H9 (cell line): ENCODE measurements at regions not wholly inside any gene's neighbourhood (a gene's known extent, or its start where the extent isn't known, plus 50 kb on each side); places are given as distances from the start of the nearest gene placed in this dataset.

Source experiments
- DNase-seq: peaks from one replicate; pipeline ENCODE4 v3.0.0-alpha.2; 2017
- H2AFZ ChIP-seq: one replicate; pipeline ENCODE4 v1.6.1; 2013; ENCODE audit warnings: mild to moderate bottlenecking, low read length, control low read depth, moderate library complexity
- H2AK5ac ChIP-seq: 2 replicates; pipeline ENCODE4 v1.6.1; 2013; ENCODE audit warnings: low read length, control low read depth, mixed read lengths; ENCODE audit not compliant: insufficient read length
- H2BK120ac ChIP-seq: one replicate; pipeline ENCODE4 v1.6.1; 2013; ENCODE audit warnings: low read depth, mild to moderate bottlenecking, low read length, control low read depth, inconsistent platforms; ENCODE audit not compliant: poor library complexity, severe bottlenecking
- H2BK12ac ChIP-seq: 2 replicates; pipeline ENCODE4 v1.6.1; 2013; ENCODE audit warnings: low read length, control low read depth, mixed read lengths, low read depth; ENCODE audit not compliant: insufficient read length
- H2BK15ac ChIP-seq: 2 replicates; pipeline ENCODE4 v1.6.1; 2013; ENCODE audit warnings: low read depth, low read length, control low read depth
- H2BK20ac ChIP-seq: one replicate; pipeline ENCODE4 v1.6.1; 2013; ENCODE audit warnings: low read depth, mild to moderate bottlenecking, low read length, control low read depth, inconsistent platforms; ENCODE audit not compliant: poor library complexity, severe bottlenecking
- H2BK5ac ChIP-seq: 2 replicates; pipeline ENCODE4 v1.6.1; 2013; ENCODE audit warnings: low read length, control low read depth, mixed read lengths; ENCODE audit not compliant: insufficient read length
- H3K14ac ChIP-seq: 2 replicates; pipeline ENCODE4 v1.6.1; 2013; ENCODE audit warnings: low read length, control low read depth; ENCODE audit not compliant: insufficient read depth
- H3K18ac ChIP-seq: 2 replicates; pipeline ENCODE4 v1.6.1; 2013; ENCODE audit warnings: low read depth, mild to moderate bottlenecking, mixed read lengths, low read length, control low read depth; ENCODE audit not compliant: insufficient read length
- H3K23ac ChIP-seq: 2 replicates; pipeline ENCODE4 v1.6.1; 2013; ENCODE audit warnings: low read length, control low read depth, mixed read lengths, low read depth; ENCODE audit not compliant: insufficient read length
- H3K23me2 ChIP-seq: 2 replicates; pipeline ENCODE4 v1.6.1; 2013; ENCODE audit warnings: low read depth, mild to moderate bottlenecking, mixed read lengths, low read length, control low read depth; ENCODE audit not compliant: insufficient read length, poor library complexity, severe bottlenecking
- H3K27ac ChIP-seq: 2 replicates; pipeline ENCODE4 v1.5.1; 2013; ENCODE audit warnings: low read length, control low read depth, mixed read lengths, low read depth; ENCODE audit not compliant: insufficient read length
- H3K27me3 ChIP-seq: 2 replicates; pipeline ENCODE4 v1.6.1; 2013; ENCODE audit warnings: low read length, control low read depth, inconsistent platforms; ENCODE audit not compliant: insufficient read depth
- H3K4ac ChIP-seq: 2 replicates; pipeline ENCODE4 v1.6.1; 2013; ENCODE audit warnings: low read depth, mild to moderate bottlenecking, control low read depth, inconsistent platforms, low read length, moderate library complexity
- H3K4me1 ChIP-seq: 2 replicates; pipeline ENCODE4 v1.6.1; 2013; ENCODE audit warnings: low read length, control low read depth, inconsistent platforms; ENCODE audit not compliant: insufficient read depth
- H3K4me2 ChIP-seq: 2 replicates; pipeline ENCODE4 v1.6.1; 2013; ENCODE audit warnings: low read length, control low read depth, mixed read lengths; ENCODE audit not compliant: insufficient read length, insufficient read depth
- H3K56ac ChIP-seq: 2 replicates; pipeline ENCODE4 v1.6.1; 2013; ENCODE audit warnings: low read depth, mild to moderate bottlenecking, mixed read lengths, low read length, control low read depth; ENCODE audit not compliant: insufficient read length
- H3K79me1 ChIP-seq: 2 replicates; pipeline ENCODE4 v1.6.1; 2013; ENCODE audit warnings: low read depth, mild to moderate bottlenecking, moderate library complexity, low read length, control low read depth, inconsistent platforms; ENCODE audit not compliant: insufficient read depth, poor library complexity, severe bottlenecking
- H3K79me2 ChIP-seq: 2 replicates; pipeline ENCODE4 v1.6.1; 2013; ENCODE audit warnings: low read length, control low read depth, inconsistent platforms; ENCODE audit not compliant: insufficient read depth
- H3K9ac ChIP-seq: 2 replicates; pipeline ENCODE4 v1.6.1; 2013; ENCODE audit warnings: low read length, control low read depth, mixed read lengths; ENCODE audit not compliant: insufficient read length; ENCODE audit errors: extremely low read depth
- H3K9me3 ChIP-seq: one replicate; pipeline ENCODE4 v1.6.1; 2013; ENCODE audit warnings: low read depth, low read length, inconsistent platforms; ENCODE audit not compliant: control insufficient read depth
- H3T11ph ChIP-seq: one replicate; pipeline ENCODE4 v1.6.1; 2013; ENCODE audit warnings: mild to moderate bottlenecking, low read length, control low read depth, inconsistent platforms
- H4K20me1 ChIP-seq: one replicate; pipeline ENCODE4 v1.6.1; 2013; ENCODE audit not compliant: control insufficient read depth, insufficient read length, insufficient read depth
- H4K5ac ChIP-seq: 2 replicates; pipeline ENCODE4 v1.6.1; 2013; ENCODE audit warnings: low read depth, mild to moderate bottlenecking, mixed read lengths, low read length, control low read depth; ENCODE audit not compliant: insufficient read length
- H4K8ac ChIP-seq: replicated peaks from 2 replicates; pipeline ENCODE4 v1.6.1; 2013; ENCODE audit warnings: low read length, control low read depth, mixed read lengths, low read depth; ENCODE audit not compliant: insufficient read length
- H4K91ac ChIP-seq: 2 replicates; pipeline ENCODE4 v1.6.1; 2013; ENCODE audit warnings: low read depth, mild to moderate bottlenecking, moderate library complexity, mixed read lengths, low read length, control low read depth; ENCODE audit not compliant: insufficient read length
- H3K27ac Mint-ChIP-seq, 3 experiments: 2 replicates in 2 of 3; 3 replicates in 1 of 3; pipeline ENCODE4 v1.8.0; 2020 to 2021; ENCODE audit warnings: mixed read lengths in 3 of 3, mild to moderate bottlenecking in 1 of 3, moderate library complexity in 1 of 3
- H3K27me3 Mint-ChIP-seq: 2 replicates; pipeline ENCODE4 v1.8.0; 2021; ENCODE audit warnings: low read depth, mild to moderate bottlenecking, moderate library complexity, mixed read lengths
- H3K36me3 Mint-ChIP-seq, 3 experiments: 2 replicates in 2 of 3; 3 replicates in 1 of 3; pipeline ENCODE4 v1.8.0; 2020 to 2021; ENCODE audit warnings: low read depth in 3 of 3, mixed read lengths in 3 of 3; ENCODE audit not compliant: insufficient read depth in 1 of 3
- H3K4me1 Mint-ChIP-seq, 2 experiments: 2 replicates each; pipeline ENCODE4 v1.8.0; 2020; ENCODE audit warnings: mixed read lengths in 2 of 2
- H3K4me3 Mint-ChIP-seq, 2 experiments: 2 replicates in 1 of 2; 3 replicates in 1 of 2; pipeline ENCODE4 v1.8.0; 2020 to 2021; ENCODE audit warnings: mild to moderate bottlenecking in 2 of 2, mixed read lengths in 2 of 2, moderate library complexity in 1 of 2
- H3K9me3 Mint-ChIP-seq, 2 experiments: 2 replicates in 1 of 2; 3 replicates in 1 of 2; pipeline ENCODE4 v1.8.0; 2020; ENCODE audit warnings: mild to moderate bottlenecking in 2 of 2, mixed read lengths in 2 of 2, moderate library complexity in 1 of 2
- CTCF ChIP-seq: fragments of 200-600 bp; sonication (generic); conservative IDR thresholded peaks from 3 replicates; pipeline ENCODE4 v1.8.0; 2021; ENCODE audit warnings: antibody characterized with exemption, mild to moderate bottlenecking
- WGBS: extraction: QIAGEN DNeasy Blood & Tissue Kit; methylation state at CpG from one replicate; pipeline ENCODE4 v1.1.7; 2013; ENCODE audit warnings: missing lambda C conversion rate, low lambda C conversion rate, mixed read lengths; ENCODE audit not compliant: insufficient read length; ENCODE audit errors: extremely low coverage; 5-methylcytosine and 5-hydroxymethylcytosine counted together

GRCh38 chr5:53777864-53778618, 217.6 kb downstream of the NDUFS4 start:
- Histone ChIP-seq H2BK20ac (no peak overlapping the region), H4K20me1 (no peaks in the 10 kb centered on the region), H3K9me3 (no peaks in the 10 kb centered on the region), H2BK120ac (no peak overlapping the region), H4K8ac (no peak overlapping the region), H3K56ac (no peak overlapping the region), H2BK15ac (no peak overlapping the region), H3K79me2 (no peaks in the 10 kb centered on the region), H3K27ac (no peak overlapping the region), H4K91ac (no peak overlapping the region), H3K4me1 (no peaks in the 10 kb centered on the region; the same call in 1 of the 2 replicates), H3K4me2 (no peak overlapping the region), H3K23ac (no peak overlapping the region), H2AFZ (no peak overlapping the region), H3K14ac (no peak overlapping the region), H3K4ac (no peak overlapping the region), H3K9ac (no peak overlapping the region), H2AK5ac (no peak overlapping the region), H3K23me2 (no peaks in the 10 kb centered on the region), H2BK5ac (no peak overlapping the region), H4K5ac (no peak overlapping the region), H3T11ph (no peak overlapping the region), H3K79me1 (no peaks in the 10 kb centered on the region), H3K18ac (no peak overlapping the region), H3K27me3 (no peaks in the 10 kb centered on the region), H2BK12ac (no peak overlapping the region)
- no CpG with 5 or more reads among the region's 5 CpGs for WGBS
- Mint-ChIP-seq H3K27me3 (no peaks in the 10 kb centered on the region; the same call in 1 of the 2 replicates), H3K27ac (no peak overlapping the region), H3K4me1 (peaks cover 4 to 6% of the 10 kb centered on the region in 2 experiments; a peak in 2 of 4 replicates), H3K9me3 (no peaks in the 10 kb centered on the region), H3K4me3 (no peak overlapping the region), H3K36me3 (no peaks in the 10 kb centered on the region)
- TF ChIP-seq CTCF: no peak
- no peak for DNase-seq
